HepG2 (cell line): ENCODE measurements at regions not wholly inside any gene's neighbourhood (a gene's known extent, or its start where the extent isn't known, plus 50 kb on each side); places are given as distances from the start of the nearest gene placed in this dataset.

Experiments used
- ATAC-seq: fragments of 200-7000 bp; cut with Tn5 transposase; 3 replicates; pipeline ENCODE4 v1.9.1; 2020; ENCODE audit warnings: mild to moderate bottlenecking, moderate library complexity
- BruUV-seq: library from RNA; stranded (reverse); fragments of 400-500 nt; replicated peaks from 2 replicates; lab custom pipeline; 2021; lab: Mats Ljungman, UMichigan
- CTCF ChIA-PET: fragments of 300-600 bp; formaldehyde crosslinking; extraction: SDS; loops from one replicate; lab custom pipeline; 2021; ENCODE audit warnings: low total read pairs, inconsistent platforms, low intra/inter-chr PET ratio; lab: Yijun Ruan, JAX
- POLR2A ChIA-PET: fragments of 350-600 bp; sonication (Branson Sonifier 250); formaldehyde crosslinking; loops from one replicate; lab custom pipeline; 2020; ENCODE audit warnings: antibody characterized with exemption, inconsistent platforms; lab: Yijun Ruan, JAX
- DNase-seq: peaks from one replicate; pipeline ENCODE4 v3.0.0-alpha.2; 2015; ENCODE audit warnings: low spot score
- FAIRE-seq: peaks from 3 replicates; lab custom pipeline; 2011; peaks lifted over from hg19 to GRCh38; lab: Jason Lieb, UNC
- H2AFZ ChIP-seq: one replicate; pipeline ENCODE4 v1.6.1; 2011; ENCODE audit warnings: low read length, inconsistent platforms
- H3K27ac ChIP-seq: fragments of 300-600 bp; 3 replicates; pipeline ENCODE4 v1.8.0; 2011; ENCODE audit warnings: mixed run types, mild to moderate bottlenecking, mixed read lengths, low read length, inconsistent platforms; ENCODE audit not compliant: insufficient read depth; ENCODE audit errors: extremely low read length
- H3K27me3 ChIP-seq, 2 experiments: fragments of 200-600 bp in 1 of 2; 2 replicates in 1 of 2; 3 replicates in 1 of 2; pipeline versions ENCODE4 v1.6.0 to v1.8.0; 2011; ENCODE audit warnings: low read length in 2 of 2, mild to moderate bottlenecking in 2 of 2, moderate library complexity in 2 of 2, inconsistent platforms in 1 of 2; ENCODE audit not compliant: insufficient read depth in 2 of 2, control insufficient read depth in 1 of 2
- H3K36me3 ChIP-seq, 2 experiments: fragments of 200-600 bp in 1 of 2; replicated peaks in 1 of 2; 2 replicates in 1 of 2; 3 replicates in 1 of 2; pipeline versions ENCODE4 v1.5.1 to v1.8.0; 2011; ENCODE audit warnings: low read length in 2 of 2, inconsistent platforms in 1 of 2; ENCODE audit not compliant: insufficient read depth in 2 of 2, control insufficient read depth in 1 of 2
- H3K4me1 ChIP-seq: 2 replicates; pipeline ENCODE4 v1.5.1; 2012; ENCODE audit warnings: low read length, inconsistent platforms; ENCODE audit not compliant: insufficient read depth
- H3K4me2 ChIP-seq: 2 replicates; pipeline ENCODE4 v1.6.0; 2011; ENCODE audit warnings: low read depth, low read length, inconsistent platforms
- H3K4me3 ChIP-seq, 3 experiments: fragments of 200-600 bp in 1 of 3; sonication (generic), shearing (Covaris generic) in 1 of 3; replicated peaks in 1 of 3; 2 replicates each; pipeline ENCODE4 v1.5.1; 2011 to 2016; ENCODE audit warnings: low read length in 3 of 3, inconsistent platforms in 2 of 3, low read depth in 2 of 3, mild to moderate bottlenecking in 2 of 3, control low read depth in 1 of 3, mixed read lengths in 1 of 3; ENCODE audit not compliant: insufficient read depth in 1 of 3
- H3K79me2 ChIP-seq: one replicate; pipeline ENCODE4 v1.6.1; 2011; ENCODE audit warnings: low read length, inconsistent platforms; ENCODE audit not compliant: insufficient read depth
- H3K9ac ChIP-seq: 2 replicates; pipeline ENCODE4 v1.6.0; 2011; ENCODE audit warnings: mild to moderate bottlenecking, low read depth, low read length, inconsistent platforms; ENCODE audit not compliant: insufficient read depth
- H3K9me3 ChIP-seq: 2 replicates; pipeline ENCODE4 v1.5.1; 2012; ENCODE audit warnings: mild to moderate bottlenecking, low read length
- H4K20me1 ChIP-seq: 2 replicates; pipeline ENCODE4 v1.6.0; 2011; ENCODE audit warnings: inconsistent platforms, mild to moderate bottlenecking, low read length, moderate library complexity; ENCODE audit not compliant: insufficient read depth
- BCL6 ChIP-seq: IDR thresholded peaks from 2 replicates; pipeline ENCODE4 v1.6.1; 2016; ENCODE audit warnings: missing genetic modification reagents, missing compliant biosample characterization
- CSRNP1 ChIP-seq: sonication (generic); formaldehyde crosslinking; IDR thresholded peaks from 2 replicates; pipeline ENCODE4 v1.8.1; 2023; ENCODE audit warnings: mild to moderate bottlenecking, missing genetic modification reagents
- DMTF1 ChIP-seq: sonication (generic); formaldehyde crosslinking; IDR thresholded peaks from 2 replicates; pipeline ENCODE4 v1.4.0; 2020; ENCODE audit warnings: mild to moderate bottlenecking, missing genetic modification reagents
- FOXM1 ChIP-seq: sonication (generic); formaldehyde crosslinking; IDR thresholded peaks from 2 replicates; pipeline ENCODE4 v1.5.0; 2020; ENCODE audit warnings: missing genetic modification reagents
- MAFF ChIP-seq: IDR thresholded peaks from 2 replicates; pipeline ENCODE4 v1.6.1; 2011; ENCODE audit warnings: low read depth, low read length, improper control_type of control experiment
- MAFK ChIP-seq, 2 experiments: IDR thresholded peaks in 1 of 2; conservative IDR thresholded peaks in 1 of 2; 2 replicates each; pipeline ENCODE4 v1.6.1; 2011; ENCODE audit warnings: improper control_type of control experiment in 2 of 2, low read length in 2 of 2
- NAIF1 ChIP-seq: sonication (generic); formaldehyde crosslinking; IDR thresholded peaks from 2 replicates; pipeline ENCODE4 v1.5.0; 2020; ENCODE audit warnings: mild to moderate bottlenecking, missing genetic modification reagents, borderline replicate concordance
- NONO ChIP-seq, 2 experiments: fragments of 450-650 bp in 1 of 2; sonication (generic) in 1 of 2; formaldehyde crosslinking in 1 of 2; IDR thresholded peaks in 1 of 2; conservative IDR thresholded peaks in 1 of 2; 2 replicates each; pipeline versions ENCODE4 v1.6.1 to v1.8.0; 2017 to 2022; ENCODE audit warnings: mild to moderate bottlenecking in 1 of 2, missing genetic modification reagents in 1 of 2, moderate library complexity in 1 of 2
- TGIF2 ChIP-seq: IDR thresholded peaks from 2 replicates; pipeline ENCODE4 v1.6.1; 2016; ENCODE audit warnings: control low read depth, missing compliant biosample characterization
- ZBTB7A ChIP-seq: sonication (generic); formaldehyde crosslinking; IDR thresholded peaks from 2 replicates; pipeline ENCODE4 v1.8.0; 2022; ENCODE audit warnings: mild to moderate bottlenecking, missing genetic modification reagents
- ZNF484 ChIP-seq: sonication (generic); formaldehyde crosslinking; IDR thresholded peaks from 2 replicates; pipeline ENCODE4 v1.5.1; 2020; ENCODE audit warnings: mild to moderate bottlenecking, low read depth, missing genetic modification reagents, borderline replicate concordance
- ZNF569 ChIP-seq: sonication (generic); formaldehyde crosslinking; IDR thresholded peaks from 2 replicates; pipeline ENCODE4 v1.5.0; 2020; ENCODE audit warnings: mild to moderate bottlenecking, missing genetic modification reagents, moderate library complexity, borderline replicate concordance
- ZNF749 ChIP-seq: sonication (generic); formaldehyde crosslinking; IDR thresholded peaks from 2 replicates; pipeline ENCODE4 v1.8.0; 2022; ENCODE audit warnings: mild to moderate bottlenecking, missing genetic modification reagents, moderate library complexity, borderline replicate concordance
- ZSCAN9 ChIP-seq: IDR thresholded peaks from 2 replicates; pipeline ENCODE4 v1.6.1; 2016; ENCODE audit warnings: borderline replicate concordance
- WGBS: methylation state at CpG from one replicate; pipeline ENCODE4 v1.1.6; 2017; ENCODE audit warnings: low lambda C conversion rate; 5-methylcytosine and 5-hydroxymethylcytosine counted together
- in situ Hi-C: cut with HindIII; loops from 2 replicates; pipeline ENCODE4 v1.10.0; 2017; ENCODE audit warnings: low pct_unique_long_range_greater_than_20kb; ENCODE audit not compliant: extremely low pct_ligation_motif_present
- intact Hi-C: fragments of 100-400 bp; cut with micrococcal nuclease; formaldehyde crosslinking; loops from one replicate; pipeline ENCODE4 v1.10.0; 2022; ENCODE audit not compliant: unreplicated experiment

GRCh38 chr10:17507538-17507937 lies 53.1 kb upstream of the ST8SIA6 start:
- H3K27me3 ChIP-seq, result no peaks in the 10 kb centered on the region; a peak in 2 of 5 replicates
- POLR2A ChIA-PET, result no interaction called here
- no peak for DNase-seq
- intact Hi-C loops, result no loop called here
- H3K79me2 ChIP-seq, result no peaks in the 10 kb centered on the region
- BruUV-seq, result no TSS peak
- no peak overlapping the region for H3K4me3 ChIP-seq
- in situ Hi-C loops, result no loop called here
- no peak for TF ChIP-seq ZBTB7A (CRISPR knock-in tag)
- no peak for TF ChIP-seq ZNF749 (CRISPR knock-in tag)
- TF ChIP-seq NAIF1 (CRISPR knock-in tag), result no peak
- no peak for TF ChIP-seq DMTF1 (CRISPR knock-in tag)
- no peak for TF ChIP-seq ZNF569
- no peak for TF ChIP-seq BCL6
- TF ChIP-seq ZSCAN9 (CRISPR knock-in tag), result no peak
- peak; percentile 77 to 80 for TF ChIP-seq MAFK (conservative IDR thresholded peaks at IDR 0.05 in 1 of 2, IDR thresholded peaks at IDR 0.05 in 1 of 2; ENCODE audit: low read length in 2 of 2)
- no peak for TF ChIP-seq TGIF2 (CRISPR knock-in tag)
- TF ChIP-seq CSRNP1 (CRISPR knock-in tag), result no peak
- no peak for TF ChIP-seq FOXM1
- TF ChIP-seq NONO (IDR thresholded peaks at IDR 0.05), result no peak
- no peak for TF ChIP-seq NONO (CRISPR knock-in tag; conservative IDR thresholded peaks at IDR 0.05)
- no peak for TF ChIP-seq ZNF484 (CRISPR knock-in tag)
- TF ChIP-seq MAFF, result peak; percentile 72
- TF ChIP-seq, all 625 proteins: peak for 2
- WGBS, result under 1% methylated on average over 4 of the region's 4 CpGs
- Histone ChIP-seq H3K27ac (no peak overlapping the region), H3K4me2 (no peak overlapping the region), H2AFZ (no peak overlapping the region), H3K4me1 (no peaks in the 10 kb centered on the region), H3K36me3 (no peaks in the 10 kb centered on the region), H4K20me1 (no peaks in the 10 kb centered on the region), H3K9ac (no peak overlapping the region), H3K9me3 (no peaks in the 10 kb centered on the region)
- CTCF ChIA-PET, result no interaction called here
- ATAC-seq, result no peak
- no peak for FAIRE-seq
